Nephron (organoid): ENCODE measurements at regions not wholly inside any gene's neighbourhood (a gene's known extent, or its start where the extent isn't known, plus 50 kb on each side); places are given as distances from the start of the nearest gene placed in this dataset.

Experiments used
- H3K27ac Mint-ChIP-seq, 3 experiments: 2 replicates each; pipeline ENCODE4 v1.8.0; 2020; ENCODE audit warnings: mixed read lengths in 3 of 3, mild to moderate bottlenecking in 2 of 3, moderate library complexity in 1 of 3
- H3K27me3 Mint-ChIP-seq: 2 replicates; pipeline ENCODE4 v1.8.0; 2021; ENCODE audit warnings: low read depth, mild to moderate bottlenecking, moderate library complexity, mixed read lengths
- H3K36me3 Mint-ChIP-seq: 2 replicates; pipeline ENCODE4 v1.8.0; 2020; ENCODE audit warnings: low read depth, mixed read lengths
- H3K4me1 Mint-ChIP-seq: 2 replicates; pipeline ENCODE4 v1.8.0; 2020; ENCODE audit warnings: mixed read lengths
- H3K4me3 Mint-ChIP-seq, 3 experiments: 2 replicates each; pipeline ENCODE4 v1.8.0; 2020; ENCODE audit warnings: mild to moderate bottlenecking in 3 of 3, mixed read lengths in 3 of 3, moderate library complexity in 2 of 3
- H3K9me3 Mint-ChIP-seq: 2 replicates; pipeline ENCODE4 v1.8.0; 2020; ENCODE audit warnings: mixed read lengths
- CTCF ChIP-seq, 3 experiments: fragments of 200-600 bp; sonication (generic); IDR thresholded peaks; one replicate each; pipeline ENCODE4 v1.5.0; 2021; ENCODE audit warnings: antibody characterized with exemption in 3 of 3; ENCODE audit not compliant: unreplicated experiment in 3 of 3

GRCh38 chr4:129314781-129315180, 218.8 kb downstream of the C4orf33 start:
- TF ChIP-seq CTCF (IDR thresholded peaks at IDR 0.05; ENCODE audit: unreplicated experiment in 3 of 3): no peak
- Mint-ChIP-seq H3K27me3 (no peaks in the 10 kb centered on the region), H3K27ac (no peak overlapping the region), H3K36me3 (no peaks in the 10 kb centered on the region), H3K4me1 (no peaks in the 10 kb centered on the region), H3K4me3 (no peak overlapping the region), H3K9me3 (no peaks in the 10 kb centered on the region)

GRCh38 chr4:129322920-129323319, 227.0 kb downstream of the C4orf33 start:
- H3K4me1 Mint-ChIP-seq: peaks cover 21% of the 10 kb centered on the region
- H3K36me3 Mint-ChIP-seq: no peaks in the 10 kb centered on the region
- H3K4me3 Mint-ChIP-seq: no peak overlapping the region
- peaks cover 4% of the 10 kb centered on the region for H3K27me3 Mint-ChIP-seq
- H3K9me3 Mint-ChIP-seq: no peaks in the 10 kb centered on the region
- no peak overlapping the region for H3K27ac Mint-ChIP-seq
- TF ChIP-seq CTCF (IDR thresholded peaks at IDR 0.05; ENCODE audit: unreplicated experiment in 3 of 3): no peak

- no peak overlapping the region for H3K4me3 Mint-ChIP-seq
- no peaks in the 10 kb centered on the region for H3K9me3 Mint-ChIP-seq
- no peak overlapping the region for H3K27ac Mint-ChIP-seq
- H3K4me1 Mint-ChIP-seq: peaks cover 21% of the 10 kb centered on the region
- no peaks in the 10 kb centered on the region for H3K36me3 Mint-ChIP-seq
- H3K27me3 Mint-ChIP-seq: peaks cover 4% of the 10 kb centered on the region
- TF ChIP-seq CTCF (IDR thresholded peaks at IDR 0.05; ENCODE audit: unreplicated experiment in 3 of 3): no peak
These were observed 227.7 kb downstream of the C4orf33 start for GRCh38 chr4:129323658-129324057.

GRCh38 chr4:129326571-129327460, 230.9 kb downstream of the C4orf33 start:
- Mint-ChIP-seq H3K4me3 (no peak overlapping the region), H3K27ac (peak overlapping the region in 1 of 3 experiments; percentile 23), H3K9me3 (no peaks in the 10 kb centered on the region), H3K27me3 (peaks cover 4% of the 10 kb centered on the region), H3K36me3 (no peaks in the 10 kb centered on the region), H3K4me1 (peaks cover 21% of the 10 kb centered on the region)
- TF ChIP-seq CTCF (IDR thresholded peaks at IDR 0.05; ENCODE audit: unreplicated experiment in 3 of 3): no peak

GRCh38 chr4:129327637-129328036, 231.7 kb downstream of the C4orf33 start:
- no peak overlapping the region for H3K4me3 Mint-ChIP-seq
- peaks cover 21% of the 10 kb centered on the region for H3K4me1 Mint-ChIP-seq
- peaks cover 4% of the 10 kb centered on the region for H3K27me3 Mint-ChIP-seq
- TF ChIP-seq CTCF (IDR thresholded peaks at IDR 0.05; ENCODE audit: unreplicated experiment in 3 of 3): no peak
- H3K9me3 Mint-ChIP-seq: no peaks in the 10 kb centered on the region
- no peaks in the 10 kb centered on the region for H3K36me3 Mint-ChIP-seq
- peak overlapping the region in 1 of 3 experiments; percentile 23 for H3K27ac Mint-ChIP-seq

- no peak overlapping the region for H3K4me3 Mint-ChIP-seq
- H3K36me3 Mint-ChIP-seq: no peaks in the 10 kb centered on the region
- H3K27ac Mint-ChIP-seq: no peak overlapping the region
- peaks cover 4% of the 10 kb centered on the region for H3K27me3 Mint-ChIP-seq
- TF ChIP-seq CTCF (IDR thresholded peaks at IDR 0.05; ENCODE audit: unreplicated experiment in 3 of 3): no peak
- H3K4me1 Mint-ChIP-seq: peaks cover 22% of the 10 kb centered on the region
- H3K9me3 Mint-ChIP-seq: no peaks in the 10 kb centered on the region
These were observed 232.2 kb downstream of the C4orf33 start for GRCh38 chr4:129328162-129328561.
